ENCODE measurements at regions not wholly inside any gene's neighbourhood (a gene's known extent, or its start where the extent isn't known, plus 50 kb on each side); places are given as distances from the start of the nearest gene placed in this dataset.

GRCh38 chr5:88391116-88391515 lies 122.5 kb upstream of the TMEM161B start:
- TF ChIP-seq GTF3A (CRISPR knock-in tag; conservative IDR thresholded peaks at IDR 0.05) (no peak), FOXM1 (CRISPR knock-in tag; IDR thresholded peaks at IDR 0.05) (no peak), MIXL1 (CRISPR knock-in tag; IDR thresholded peaks at IDR 0.05) (no peak), TCF7L2 (IDR thresholded peaks at IDR 0.05; ENCODE audit: low read depth, low read length) (no peak), ZNF549 (CRISPR knock-in tag; IDR thresholded peaks at IDR 0.05) (no peak)
